ENCODE measurements at regions not wholly inside any gene's neighbourhood (a gene's known extent, or its start where the extent isn't known, plus 50 kb on each side); places are given as distances from the start of the nearest gene placed in this dataset.

GRCh38 chr16:65201511-65201910 is 79.6 kb upstream of the CDH11 start:
- TF ChIP-seq, protein P1, sequence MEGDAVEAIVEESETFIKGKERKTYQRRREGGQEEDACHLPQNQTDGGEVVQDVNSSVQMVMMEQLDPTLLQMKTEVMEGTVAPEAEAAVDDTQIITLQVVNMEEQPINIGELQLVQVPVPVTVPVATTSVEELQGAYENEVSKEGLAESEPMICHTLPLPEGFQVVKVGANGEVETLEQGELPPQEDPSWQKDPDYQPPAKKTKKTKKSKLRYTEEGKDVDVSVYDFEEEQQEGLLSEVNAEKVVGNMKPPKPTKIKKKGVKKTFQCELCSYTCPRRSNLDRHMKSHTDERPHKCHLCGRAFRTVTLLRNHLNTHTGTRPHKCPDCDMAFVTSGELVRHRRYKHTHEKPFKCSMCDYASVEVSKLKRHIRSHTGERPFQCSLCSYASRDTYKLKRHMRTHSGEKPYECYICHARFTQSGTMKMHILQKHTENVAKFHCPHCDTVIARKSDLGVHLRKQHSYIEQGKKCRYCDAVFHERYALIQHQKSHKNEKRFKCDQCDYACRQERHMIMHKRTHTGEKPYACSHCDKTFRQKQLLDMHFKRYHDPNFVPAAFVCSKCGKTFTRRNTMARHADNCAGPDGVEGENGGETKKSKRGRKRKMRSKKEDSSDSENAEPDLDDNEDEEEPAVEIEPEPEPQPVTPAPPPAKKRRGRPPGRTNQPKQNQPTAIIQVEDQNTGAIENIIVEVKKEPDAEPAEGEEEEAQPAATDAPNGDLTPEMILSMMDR (IDR thresholded peaks at IDR 0.05): no peak
- TF ChIP-seq, protein P2, sequence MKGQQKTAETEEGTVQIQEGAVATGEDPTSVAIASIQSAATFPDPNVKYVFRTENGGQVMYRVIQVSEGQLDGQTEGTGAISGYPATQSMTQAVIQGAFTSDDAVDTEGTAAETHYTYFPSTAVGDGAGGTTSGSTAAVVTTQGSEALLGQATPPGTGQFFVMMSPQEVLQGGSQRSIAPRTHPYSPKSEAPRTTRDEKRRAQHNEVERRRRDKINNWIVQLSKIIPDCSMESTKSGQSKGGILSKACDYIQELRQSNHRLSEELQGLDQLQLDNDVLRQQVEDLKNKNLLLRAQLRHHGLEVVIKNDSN (CRISPR knock-in tag; IDR thresholded peaks at IDR 0.05): no peak
- no peak for TF ChIP-seq FOXJ3 (CRISPR knock-in tag; IDR thresholded peaks at IDR 0.05; ENCODE audit: borderline replicate concordance)
- no peak for TF ChIP-seq PRRX2 (CRISPR knock-in tag; IDR thresholded peaks at IDR 0.05)
- no peak for TF ChIP-seq CREM (CRISPR knock-in tag; IDR thresholded peaks at IDR 0.05)
- TF ChIP-seq, protein P3, sequence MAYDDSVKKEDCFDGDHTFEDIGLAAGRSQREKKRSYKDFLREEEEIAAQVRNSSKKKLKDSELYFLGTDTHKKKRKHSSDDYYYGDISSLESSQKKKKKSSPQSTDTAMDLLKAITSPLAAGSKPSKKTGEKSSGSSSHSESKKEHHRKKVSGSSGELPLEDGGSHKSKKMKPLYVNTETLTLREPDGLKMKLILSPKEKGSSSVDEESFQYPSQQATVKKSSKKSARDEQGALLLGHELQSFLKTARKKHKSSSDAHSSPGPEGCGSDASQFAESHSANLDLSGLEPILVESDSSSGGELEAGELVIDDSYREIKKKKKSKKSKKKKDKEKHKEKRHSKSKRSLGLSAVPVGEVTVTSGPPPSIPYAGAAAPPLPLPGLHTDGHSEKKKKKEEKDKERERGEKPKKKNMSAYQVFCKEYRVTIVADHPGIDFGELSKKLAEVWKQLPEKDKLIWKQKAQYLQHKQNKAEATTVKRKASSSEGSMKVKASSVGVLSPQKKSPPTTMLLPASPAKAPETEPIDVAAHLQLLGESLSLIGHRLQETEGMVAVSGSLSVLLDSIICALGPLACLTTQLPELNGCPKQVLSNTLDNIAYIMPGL (CRISPR knock-in tag; IDR thresholded peaks at IDR 0.05): no peak
- no peak for TF ChIP-seq ZNF396 (CRISPR knock-in tag; IDR thresholded peaks at IDR 0.05; ENCODE audit: borderline replicate concordance)

All from WTC11 (cell line).